Natural killer cell (primary cell): ENCODE measurements at regions not wholly inside any gene's neighbourhood (a gene's known extent, or its start where the extent isn't known, plus 50 kb on each side); places are given as distances from the start of the nearest gene placed in this dataset.

Experiments
- ATAC-seq, 3 donors: fragments of 150-1000 bp in 2 of 3; fragments of 200-7000 bp in 1 of 3; cut with Tn5 transposase; 1 replicate in 1 of 3; 2 replicates in 2 of 3; pipeline ENCODE4 v1.10.0; 2021; ENCODE audit warnings: mild to moderate bottlenecking in 2 of 3, moderate library complexity in 2 of 3
- DNase-seq, 2 donors: peaks; one replicate each; pipeline versions ENCODE4 v3.0.0 to v3.0.0-alpha.2; 2013 to 2021; ENCODE audit warnings: mixed read lengths in 1 of 2
- H3K27ac ChIP-seq: one replicate; pipeline ENCODE4 v1.5.1; 2013; ENCODE audit warnings: mild to moderate bottlenecking, low read length
- H3K27me3 ChIP-seq: one replicate; pipeline ENCODE4 v1.6.1; 2013; ENCODE audit warnings: low read length; ENCODE audit not compliant: control insufficient read depth, insufficient read depth
- H3K36me3 ChIP-seq: one replicate; pipeline ENCODE4 v1.6.1; 2013; ENCODE audit warnings: low read length; ENCODE audit not compliant: control insufficient read depth, insufficient read depth
- H3K4me1 ChIP-seq: one replicate; pipeline ENCODE4 v1.6.1; 2013; ENCODE audit warnings: low read length; ENCODE audit not compliant: control insufficient read depth, insufficient read depth
- H3K4me3 ChIP-seq: one replicate; pipeline ENCODE4 v1.5.1; 2013; ENCODE audit warnings: low read length
- H3K9me3 ChIP-seq: one replicate; pipeline ENCODE4 v1.6.1; 2013; ENCODE audit warnings: low read length; ENCODE audit not compliant: control insufficient read depth, insufficient read depth
- H3K27ac Mint-ChIP-seq, 2 donors: one replicate each; pipeline ENCODE4 v1.8.0; 2022; ENCODE audit warnings: mild to moderate bottlenecking in 2 of 2, mixed read lengths in 2 of 2, moderate library complexity in 1 of 2
- H3K27me3 Mint-ChIP-seq, 2 donors: one replicate each; pipeline ENCODE4 v1.8.0; 2022; ENCODE audit warnings: low read depth in 2 of 2, mixed read lengths in 2 of 2
- H3K36me3 Mint-ChIP-seq: one replicate; pipeline ENCODE4 v1.8.0; 2022; ENCODE audit warnings: mixed read lengths
- H3K4me1 Mint-ChIP-seq, 2 donors: one replicate each; pipeline ENCODE4 v1.8.0; 2022; ENCODE audit warnings: mixed read lengths in 2 of 2
- H3K4me3 Mint-ChIP-seq: one replicate; pipeline ENCODE4 v1.8.0; 2022; ENCODE audit warnings: mild to moderate bottlenecking, moderate library complexity, mixed read lengths
- H3K9me3 Mint-ChIP-seq, 2 donors: one replicate each; pipeline ENCODE4 v1.8.0; 2022; ENCODE audit warnings: mixed read lengths in 2 of 2
- CTCF ChIP-seq: fragments of 200-600 bp; IDR thresholded peaks from one replicate; pipeline ENCODE4 v1.8.0; 2022; ENCODE audit warnings: antibody characterized with exemption
- WGBS: methylation state at CpG from one replicate; pipeline ENCODE4 v1.1.7; 2013; ENCODE audit warnings: missing lambda C conversion rate; ENCODE audit not compliant: insufficient coverage; 5-methylcytosine and 5-hydroxymethylcytosine counted together
- intact Hi-C: fragments of 100-400 bp; cut with micrococcal nuclease; formaldehyde crosslinking; loops from one replicate; pipeline ENCODE4 v1.14.2; 2022

- Mint-ChIP-seq H3K27ac (no peak overlapping the region), H3K4me3 (no peak overlapping the region), H3K9me3 (peaks cover 10 to 20% of the 10 kb centered on the region in 2 donors), H3K4me1 (no peaks in the 10 kb centered on the region), H3K36me3 (peaks cover 7% of the 10 kb centered on the region), H3K27me3 (no peaks in the 10 kb centered on the region)
- Histone ChIP-seq H3K27ac (no peak overlapping the region), H3K4me1 (no peaks in the 10 kb centered on the region), H3K36me3 (no peaks in the 10 kb centered on the region), H3K9me3 (peaks cover 15% of the 10 kb centered on the region), H3K27me3 (no peaks in the 10 kb centered on the region), H3K4me3 (no peak overlapping the region)
- no peak for TF ChIP-seq CTCF
- intact Hi-C loops = no loop called here
- ATAC-seq (no peak), DNase-seq (no peak)
Measured at GRCh38 chr13:33891196-33891742, 73.3 kb downstream of the RFC3 start.

- no peak overlapping the region for H3K27ac Mint-ChIP-seq
- peaks cover 10 to 31% of the 10 kb centered on the region in 2 donors for H3K9me3 Mint-ChIP-seq
- no peaks in the 10 kb centered on the region for H3K4me1 ChIP-seq
- no peaks in the 10 kb centered on the region for H3K27me3 ChIP-seq
- peaks cover 18% of the 10 kb centered on the region for H3K36me3 Mint-ChIP-seq
- no peaks in the 10 kb centered on the region for H3K36me3 ChIP-seq
- no peak overlapping the region for H3K4me3 Mint-ChIP-seq
- ATAC-seq (no peak), DNase-seq (no peak)
- TF ChIP-seq CTCF = no peak
- no peaks in the 10 kb centered on the region for H3K4me1 Mint-ChIP-seq
- intact Hi-C loops = no loop called here
- H3K9me3 ChIP-seq = peaks cover 15% of the 10 kb centered on the region
- no peaks in the 10 kb centered on the region for H3K27me3 Mint-ChIP-seq
- no peak overlapping the region for H3K27ac ChIP-seq
- no peak overlapping the region for H3K4me3 ChIP-seq
Measured at GRCh38 chr13:33893559-33893958, 75.6 kb downstream of the RFC3 start.

- no peak for TF ChIP-seq CTCF
- ATAC-seq = no peak
- intact Hi-C loops = no loop called here
- Histone ChIP-seq H3K27ac (no peak overlapping the region), H3K4me1 (no peaks in the 10 kb centered on the region), H3K9me3 (no peaks in the 10 kb centered on the region), H3K36me3 (no peaks in the 10 kb centered on the region), H3K4me3 (no peak overlapping the region), H3K27me3 (no peaks in the 10 kb centered on the region)
- Mint-ChIP-seq H3K4me3 (no peak overlapping the region), H3K27me3 (no peaks in the 10 kb centered on the region), H3K27ac (no peak overlapping the region), H3K4me1 (no peaks in the 10 kb centered on the region), H3K36me3 (peaks cover 13% of the 10 kb centered on the region), H3K9me3 (peaks cover 12 to 13% of the 10 kb centered on the region in 2 donors)
- DNase-seq = no peak
- 94% methylated on average over 8 of the region's 8 CpGs for WGBS
Measured at GRCh38 chr13:33904431-33904830, 86.5 kb downstream of the RFC3 start.

- no peak for ATAC-seq
Measured at GRCh38 chr13:33908116-33908515, 90.2 kb downstream of the RFC3 start.

More at GRCh38 chr13:33908116-33908515, 90.2 kb downstream of the RFC3 start:
- Mint-ChIP-seq H3K27ac (no peak overlapping the region), H3K9me3 (peaks cover 10 to 12% of the 10 kb centered on the region in 2 donors), H3K27me3 (no peaks in the 10 kb centered on the region), H3K4me1 (no peaks in the 10 kb centered on the region), H3K36me3 (no peaks in the 10 kb centered on the region), H3K4me3 (no peak overlapping the region)
- TF ChIP-seq CTCF = no peak
- Histone ChIP-seq H3K36me3 (no peaks in the 10 kb centered on the region), H3K4me1 (no peaks in the 10 kb centered on the region), H3K27me3 (no peaks in the 10 kb centered on the region), H3K9me3 (no peaks in the 10 kb centered on the region), H3K27ac (no peak overlapping the region), H3K4me3 (no peak overlapping the region)
- intact Hi-C loops = no loop called here
- no peak for DNase-seq
- 100% methylated on average over 1 of the region's 1 CpG for WGBS
